ENCODE measurements at regions not wholly inside any gene's neighbourhood (a gene's known extent, or its start where the extent isn't known, plus 50 kb on each side); places are given as distances from the start of the nearest gene placed in this dataset.

DNA sequence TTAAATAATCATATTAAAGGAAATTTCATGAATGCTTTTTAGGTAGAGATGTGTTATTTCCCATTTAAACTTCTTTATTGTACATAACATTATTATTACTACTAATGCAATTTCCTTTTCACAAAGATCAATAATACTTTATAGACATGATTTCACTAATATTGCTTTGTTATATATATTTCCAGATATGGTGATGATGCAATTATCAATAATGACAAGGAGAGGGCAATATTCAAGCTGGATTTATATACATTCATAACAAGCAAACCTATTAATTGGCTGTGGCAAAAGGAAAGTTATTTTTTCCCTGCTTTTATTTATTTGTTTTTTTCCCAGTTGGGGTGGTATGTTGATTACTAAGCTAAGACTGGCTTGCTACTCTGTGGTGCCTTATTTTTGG, 113.5 kb downstream of the RAP2B start:
- no peak for TF ChIP-seq POLR2A (IDR thresholded peaks at IDR 0.05)
- TF ChIP-seq, protein P1, sequence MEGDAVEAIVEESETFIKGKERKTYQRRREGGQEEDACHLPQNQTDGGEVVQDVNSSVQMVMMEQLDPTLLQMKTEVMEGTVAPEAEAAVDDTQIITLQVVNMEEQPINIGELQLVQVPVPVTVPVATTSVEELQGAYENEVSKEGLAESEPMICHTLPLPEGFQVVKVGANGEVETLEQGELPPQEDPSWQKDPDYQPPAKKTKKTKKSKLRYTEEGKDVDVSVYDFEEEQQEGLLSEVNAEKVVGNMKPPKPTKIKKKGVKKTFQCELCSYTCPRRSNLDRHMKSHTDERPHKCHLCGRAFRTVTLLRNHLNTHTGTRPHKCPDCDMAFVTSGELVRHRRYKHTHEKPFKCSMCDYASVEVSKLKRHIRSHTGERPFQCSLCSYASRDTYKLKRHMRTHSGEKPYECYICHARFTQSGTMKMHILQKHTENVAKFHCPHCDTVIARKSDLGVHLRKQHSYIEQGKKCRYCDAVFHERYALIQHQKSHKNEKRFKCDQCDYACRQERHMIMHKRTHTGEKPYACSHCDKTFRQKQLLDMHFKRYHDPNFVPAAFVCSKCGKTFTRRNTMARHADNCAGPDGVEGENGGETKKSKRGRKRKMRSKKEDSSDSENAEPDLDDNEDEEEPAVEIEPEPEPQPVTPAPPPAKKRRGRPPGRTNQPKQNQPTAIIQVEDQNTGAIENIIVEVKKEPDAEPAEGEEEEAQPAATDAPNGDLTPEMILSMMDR (IDR thresholded peaks at IDR 0.05): no peak

All from body of pancreas (tissue), 4 donors.